ENCODE measurements at regions not wholly inside any gene's neighbourhood (a gene's known extent, or its start where the extent isn't known, plus 50 kb on each side); places are given as distances from the start of the nearest gene placed in this dataset.

GRCh38 chr13:21316376-21316775 lies 139.9 kb downstream of the MRPL57 start:
- Histone ChIP-seq H3K9me3 (ENCODE audit: control insufficient read depth, low read length) (no peaks in the 10 kb centered on the region), H3K4me1 (ENCODE audit: control insufficient read depth, insufficient read depth, low read length) (no peaks in the 10 kb centered on the region), H3K36me3 (ENCODE audit: control insufficient read depth, insufficient read depth, low read length) (no peaks in the 10 kb centered on the region), H3K27ac (ENCODE audit: low read depth, low read length) (no peak overlapping the region), H3K27me3 (ENCODE audit: control insufficient read depth, insufficient read depth, low read length, poor library complexity, severe bottlenecking) (no peaks in the 10 kb centered on the region), H3K9ac (ENCODE audit: extremely low read depth, low read length, poor library complexity, severe bottlenecking) (no peak overlapping the region), H3K4me3 (ENCODE audit: low read length) (no peak overlapping the region)
- no peaks in the 10 kb centered on the region for H3K4me1 Mint-ChIP-seq
- H3K36me3 Mint-ChIP-seq (ENCODE audit: low read depth), result peaks cover 6% of the 10 kb centered on the region
- no peaks in the 10 kb centered on the region for H3K9me3 Mint-ChIP-seq
- TF ChIP-seq, protein P1, sequence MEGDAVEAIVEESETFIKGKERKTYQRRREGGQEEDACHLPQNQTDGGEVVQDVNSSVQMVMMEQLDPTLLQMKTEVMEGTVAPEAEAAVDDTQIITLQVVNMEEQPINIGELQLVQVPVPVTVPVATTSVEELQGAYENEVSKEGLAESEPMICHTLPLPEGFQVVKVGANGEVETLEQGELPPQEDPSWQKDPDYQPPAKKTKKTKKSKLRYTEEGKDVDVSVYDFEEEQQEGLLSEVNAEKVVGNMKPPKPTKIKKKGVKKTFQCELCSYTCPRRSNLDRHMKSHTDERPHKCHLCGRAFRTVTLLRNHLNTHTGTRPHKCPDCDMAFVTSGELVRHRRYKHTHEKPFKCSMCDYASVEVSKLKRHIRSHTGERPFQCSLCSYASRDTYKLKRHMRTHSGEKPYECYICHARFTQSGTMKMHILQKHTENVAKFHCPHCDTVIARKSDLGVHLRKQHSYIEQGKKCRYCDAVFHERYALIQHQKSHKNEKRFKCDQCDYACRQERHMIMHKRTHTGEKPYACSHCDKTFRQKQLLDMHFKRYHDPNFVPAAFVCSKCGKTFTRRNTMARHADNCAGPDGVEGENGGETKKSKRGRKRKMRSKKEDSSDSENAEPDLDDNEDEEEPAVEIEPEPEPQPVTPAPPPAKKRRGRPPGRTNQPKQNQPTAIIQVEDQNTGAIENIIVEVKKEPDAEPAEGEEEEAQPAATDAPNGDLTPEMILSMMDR (conservative IDR thresholded peaks at IDR 0.05), result no peak
- peaks cover 26% of the 10 kb centered on the region for H3K27me3 Mint-ChIP-seq (ENCODE audit: insufficient read depth)
- H3K27ac Mint-ChIP-seq, result no peak overlapping the region
- no peak overlapping the region for H3K4me3 Mint-ChIP-seq
- no peak for DNase-seq

DNA sequence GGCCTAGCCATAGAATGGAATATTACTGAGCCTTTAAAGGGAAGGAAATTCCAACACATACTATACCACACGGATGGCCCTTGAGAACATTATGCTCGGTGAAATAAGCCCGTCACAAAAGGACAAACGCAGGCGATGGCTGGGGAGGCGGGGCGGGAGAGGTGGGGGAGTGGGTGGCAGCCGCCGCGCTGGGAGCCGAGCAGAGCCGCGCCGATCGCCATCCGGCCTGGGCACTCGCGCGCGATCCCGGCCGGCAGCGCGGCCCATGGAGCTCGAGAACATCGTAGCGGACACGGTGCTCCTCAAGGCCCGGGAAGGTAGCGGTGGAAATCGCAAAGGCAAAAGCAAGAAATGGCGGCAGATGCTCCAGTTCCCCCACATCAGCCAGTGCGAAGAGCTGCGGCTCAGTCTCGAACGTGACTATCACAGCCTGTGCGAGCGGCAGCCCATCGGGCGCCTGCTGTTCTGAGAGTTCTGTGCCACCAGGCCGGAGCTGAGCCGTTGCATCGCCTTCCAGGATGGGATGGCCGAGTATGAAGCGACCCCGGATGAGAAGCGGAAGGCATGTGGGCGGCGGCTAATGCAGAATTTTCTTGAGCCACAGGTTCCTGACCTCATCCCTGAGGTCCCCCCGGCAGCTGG lies 140.1 kb downstream of the ZDHHC20 start:
- Histone ChIP-seq H3K4me3 (ENCODE audit: low read length) (no peak overlapping the region), H3K27ac (ENCODE audit: low read depth, low read length) (no peak overlapping the region), H3K36me3 (ENCODE audit: control insufficient read depth, insufficient read depth, low read length) (no peaks in the 10 kb centered on the region), H3K9me3 (ENCODE audit: control insufficient read depth, low read length) (no peaks in the 10 kb centered on the region), H3K9ac (ENCODE audit: extremely low read depth, low read length, poor library complexity, severe bottlenecking) (no peak overlapping the region), H3K27me3 (ENCODE audit: control insufficient read depth, insufficient read depth, low read length, poor library complexity, severe bottlenecking) (peaks cover 17% of the 10 kb centered on the region), H3K4me1 (ENCODE audit: control insufficient read depth, insufficient read depth, low read length) (no peaks in the 10 kb centered on the region)
- TF ChIP-seq, protein P1 (conservative IDR thresholded peaks at IDR 0.05), result no peak
- Mint-ChIP-seq H3K27me3 (ENCODE audit: insufficient read depth) (peaks cover 50% of the 10 kb centered on the region), H3K4me3 (no peak overlapping the region), H3K9me3 (no peaks in the 10 kb centered on the region), H3K27ac (no peak overlapping the region), H3K36me3 (ENCODE audit: low read depth) (peaks cover 6% of the 10 kb centered on the region), H3K4me1 (peaks cover 6% of the 10 kb centered on the region)
- 95 to 97% methylated on average over 17 to 50 of the region's 50 CpGs for WGBS, 2 experiments (ENCODE audit: insufficient coverage in 1 of 2, insufficient read length in 1 of 2)
- DNase-seq, result no peak

GRCh38 chr13:21319869-21320641 lies 139.0 kb downstream of the ZDHHC20 start:
- Mint-ChIP-seq H3K4me3 (no peak overlapping the region), H3K27ac (no peak overlapping the region), H3K4me1 (peaks cover 6% of the 10 kb centered on the region), H3K36me3 (ENCODE audit: low read depth) (peaks cover 6% of the 10 kb centered on the region), H3K27me3 (ENCODE audit: insufficient read depth) (peaks cover 61% of the 10 kb centered on the region), H3K9me3 (no peaks in the 10 kb centered on the region)
- H3K9me3 ChIP-seq (ENCODE audit: control insufficient read depth, low read length), result no peaks in the 10 kb centered on the region
- TF ChIP-seq, protein P1 (conservative IDR thresholded peaks at IDR 0.05), result no peak
- no peak overlapping the region for H3K27ac ChIP-seq (ENCODE audit: low read depth, low read length)
- no peaks in the 10 kb centered on the region for H3K4me1 ChIP-seq (ENCODE audit: control insufficient read depth, insufficient read depth, low read length)
- peaks cover 19% of the 10 kb centered on the region for H3K27me3 ChIP-seq (ENCODE audit: control insufficient read depth, insufficient read depth, low read length, poor library complexity, severe bottlenecking)
- H3K4me3 ChIP-seq (ENCODE audit: low read length), result no peak overlapping the region
- H3K36me3 ChIP-seq (ENCODE audit: control insufficient read depth, insufficient read depth, low read length), result no peaks in the 10 kb centered on the region
- no peak for DNase-seq
- WGBS, 2 experiments (ENCODE audit: insufficient coverage in 1 of 2, insufficient read length in 1 of 2), result 95% methylated on average over 32 to 40 of the region's 40 CpGs
- H3K9ac ChIP-seq (ENCODE audit: extremely low read depth, low read length, poor library complexity, severe bottlenecking), result no peak overlapping the region

Data from endodermal cell (in vitro differentiated cells).